T1000 (cell line): ENCODE measurements at regions not wholly inside any gene's neighbourhood (a gene's known extent, or its start where the extent isn't known, plus 50 kb on each side); places are given as distances from the start of the nearest gene placed in this dataset.

Experiments used
- DNase-seq: peaks from one replicate; lab custom pipeline; 2025; ENCODE audit warnings: mixed read lengths; lab: John Stamatoyannopoulos, UW

DNA sequence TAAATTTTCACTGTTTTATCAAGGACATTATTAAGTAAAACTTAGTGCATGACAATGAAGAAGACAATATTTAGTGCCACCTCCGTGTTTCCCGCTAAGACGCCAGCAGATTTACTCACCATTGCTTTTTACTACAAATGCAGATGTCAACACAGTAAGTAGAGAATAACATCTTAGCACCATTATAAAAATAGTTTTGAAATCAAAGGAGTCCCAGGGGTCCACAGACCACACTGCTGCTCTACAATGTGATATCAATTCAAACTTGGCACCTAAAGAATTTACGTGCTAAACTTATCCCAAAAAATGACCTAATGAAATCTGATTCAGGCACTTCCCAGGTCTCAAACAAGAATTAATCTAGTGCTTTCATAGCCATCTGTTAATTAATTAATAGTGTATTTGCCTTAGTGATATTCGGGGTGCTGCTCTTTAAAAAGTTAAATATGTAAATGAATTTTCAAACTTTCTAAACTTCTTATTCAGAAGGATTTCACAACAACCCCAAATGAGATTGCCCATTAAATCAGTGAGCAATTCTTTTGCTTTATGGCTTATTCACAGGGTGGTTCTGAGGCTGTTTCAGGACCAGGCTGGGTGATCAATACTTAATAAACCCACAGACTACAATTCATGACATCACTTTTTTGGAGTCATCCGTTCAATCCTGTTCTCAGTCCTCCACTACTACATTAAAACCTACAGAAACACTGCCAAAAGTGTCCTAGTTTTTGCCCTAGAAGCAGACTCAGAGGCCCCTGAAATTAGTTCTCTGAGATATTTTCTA lies 161.3 kb upstream of the LMNTD1 start:
- DNase-seq: no peak

DNA sequence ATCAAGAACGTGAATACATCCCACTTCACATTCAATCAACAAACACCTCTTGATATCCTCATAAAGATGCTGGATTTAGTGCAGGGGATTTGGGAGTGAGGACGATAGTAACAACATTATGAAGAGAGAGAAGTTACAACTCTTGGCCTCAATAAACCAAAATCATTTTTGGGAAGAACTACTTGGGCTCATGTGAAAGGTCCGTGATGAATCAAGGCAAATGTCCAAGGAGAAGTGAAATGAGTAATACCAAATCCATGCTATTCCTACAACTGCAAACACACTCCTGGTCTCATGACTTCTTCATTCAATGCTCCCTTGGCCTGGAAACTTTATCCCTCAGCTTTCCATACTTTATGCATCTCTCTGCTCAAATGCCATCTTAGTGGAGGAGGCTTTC lies 162.0 kb upstream of the LMNTD1 start:
- DNase-seq: no peak

DNA sequence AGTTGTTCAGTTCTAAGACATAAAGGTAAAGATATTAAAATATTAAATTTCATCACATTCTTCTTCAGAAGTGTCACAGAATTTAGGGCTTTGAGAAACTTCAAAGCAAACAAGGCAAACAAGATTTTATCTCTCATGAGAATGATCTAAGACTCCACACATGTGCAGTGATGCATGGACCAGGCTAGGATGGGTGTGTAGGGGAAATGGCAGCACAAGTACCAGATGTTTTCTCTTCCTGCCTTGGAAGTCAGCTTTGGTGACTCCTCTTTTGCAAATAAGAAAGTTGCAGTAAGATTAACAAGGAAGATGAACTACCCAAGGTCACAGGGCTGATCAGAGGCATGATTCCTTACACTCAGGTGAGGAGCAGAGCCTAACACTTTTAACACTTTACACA lies 163.8 kb upstream of the LMNTD1 start:
- DNase-seq: no peak

DNA sequence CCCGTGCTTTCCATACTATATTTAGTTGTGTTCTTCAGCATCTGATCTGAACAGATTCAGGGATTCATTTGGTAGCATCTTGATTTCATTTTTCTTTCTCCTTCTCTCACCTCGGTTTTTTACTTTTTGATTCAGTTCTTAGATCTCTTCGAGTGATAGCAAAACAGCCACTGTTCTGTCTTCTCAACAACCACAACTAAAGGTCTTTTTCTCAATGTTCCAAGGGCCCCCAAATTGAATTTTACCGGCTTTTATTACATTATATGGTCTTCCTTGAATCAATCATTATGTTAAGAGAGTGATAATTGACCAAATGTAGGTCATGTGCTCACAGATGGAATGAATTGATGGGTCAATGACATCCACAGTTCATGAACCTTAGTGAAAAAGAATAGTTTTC lies 164.5 kb upstream of the LMNTD1 start:
- DNase-seq: no peak

DNA sequence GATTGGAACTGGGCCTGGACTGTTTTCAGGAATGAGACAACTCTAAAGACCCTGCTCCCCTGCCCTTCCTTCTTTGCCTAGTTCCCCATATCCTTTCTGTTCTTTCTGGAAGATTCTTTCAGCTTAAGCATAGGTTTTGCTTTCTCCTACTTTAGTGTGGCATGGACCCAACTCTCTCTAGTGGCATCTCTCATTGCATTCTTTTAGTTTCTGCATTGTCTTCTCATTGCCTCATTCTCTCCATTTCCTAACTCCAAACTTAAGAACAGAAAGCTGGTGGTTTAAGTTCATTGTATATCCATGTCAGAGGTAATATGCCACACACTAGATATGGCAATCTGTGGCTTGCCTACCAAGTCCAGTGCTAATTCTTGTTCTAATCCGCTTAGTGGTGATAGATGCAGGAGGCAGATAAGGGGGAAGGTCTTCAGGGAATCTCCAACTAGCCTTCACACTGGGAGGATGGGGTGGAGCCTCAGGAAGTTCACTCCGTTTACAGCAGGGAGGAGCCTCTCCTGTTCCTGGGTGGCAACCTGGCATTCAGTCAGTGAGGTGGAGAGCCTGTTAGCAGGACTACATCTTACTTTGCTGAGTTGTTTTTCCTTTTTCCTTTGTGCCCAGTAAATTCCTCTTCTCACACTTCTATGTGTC lies 165.1 kb upstream of the LMNTD1 start:
- DNase-seq: no peak

DNA sequence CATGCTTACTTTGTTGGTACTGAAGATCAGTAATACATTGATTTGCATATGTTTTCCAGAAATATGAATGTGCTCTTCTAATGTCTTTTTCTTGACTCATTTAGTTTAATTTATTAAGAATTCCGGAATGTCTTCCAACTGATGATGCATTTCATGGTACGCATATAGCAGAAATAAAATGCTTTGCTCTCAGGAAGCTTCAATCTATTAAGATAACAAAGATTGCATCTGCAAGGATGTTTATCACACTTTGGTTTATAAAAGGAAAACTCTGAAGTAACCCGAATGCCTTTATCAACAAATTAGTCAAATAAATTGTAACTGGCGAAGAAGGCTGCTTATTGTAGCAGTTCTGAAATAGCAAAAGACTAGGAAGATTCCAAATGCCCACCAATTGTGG lies 166.4 kb upstream of the LMNTD1 start:
- no peak for DNase-seq

DNA sequence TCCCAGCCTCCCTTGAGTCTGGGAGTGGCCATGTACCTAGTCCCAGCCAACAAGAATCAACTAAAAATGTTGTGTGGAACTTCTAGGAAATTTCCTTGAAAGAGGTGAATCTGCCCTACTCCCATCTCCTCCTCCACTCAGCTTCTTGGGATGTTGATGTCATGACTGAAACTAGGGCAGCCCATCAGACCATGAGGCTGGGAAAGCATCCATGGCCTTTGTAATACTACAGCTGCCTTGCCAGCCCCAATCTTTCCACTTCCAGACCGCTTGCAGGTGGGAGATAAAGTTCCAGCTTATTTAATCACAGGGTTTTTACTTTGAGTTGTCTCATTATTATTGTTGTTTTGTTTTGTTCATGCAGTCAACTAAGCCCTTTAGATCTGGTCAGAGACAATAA lies 170.3 kb upstream of the LMNTD1 start:
- no peak for DNase-seq

DNA sequence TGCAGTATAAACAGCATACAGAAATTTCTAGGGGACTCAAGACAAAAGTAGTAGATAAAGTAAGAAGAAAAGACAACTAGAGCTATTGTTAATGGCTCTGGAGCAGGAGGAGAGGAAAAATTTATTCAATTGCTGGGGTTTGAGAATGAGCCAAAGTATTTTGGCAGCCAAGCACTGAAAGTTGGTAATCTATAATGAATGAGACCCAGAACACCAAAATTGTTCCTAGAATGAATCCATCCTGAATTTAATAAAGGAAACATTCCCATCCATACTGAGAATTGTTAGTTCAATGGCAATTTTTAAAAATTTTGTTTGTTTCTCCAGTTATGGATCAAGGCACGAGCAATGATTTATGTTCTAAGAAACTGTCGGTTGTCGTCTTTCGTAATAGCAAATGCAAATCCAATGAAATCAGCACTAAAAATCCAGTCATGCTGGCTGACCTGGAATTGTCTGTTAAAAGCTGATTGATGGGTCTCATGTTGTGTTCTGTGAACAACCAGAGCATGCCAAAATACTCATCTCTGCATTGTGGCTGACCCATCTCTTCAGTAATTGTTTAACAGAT lies 170.9 kb upstream of the LMNTD1 start:
- no peak for DNase-seq

DNA sequence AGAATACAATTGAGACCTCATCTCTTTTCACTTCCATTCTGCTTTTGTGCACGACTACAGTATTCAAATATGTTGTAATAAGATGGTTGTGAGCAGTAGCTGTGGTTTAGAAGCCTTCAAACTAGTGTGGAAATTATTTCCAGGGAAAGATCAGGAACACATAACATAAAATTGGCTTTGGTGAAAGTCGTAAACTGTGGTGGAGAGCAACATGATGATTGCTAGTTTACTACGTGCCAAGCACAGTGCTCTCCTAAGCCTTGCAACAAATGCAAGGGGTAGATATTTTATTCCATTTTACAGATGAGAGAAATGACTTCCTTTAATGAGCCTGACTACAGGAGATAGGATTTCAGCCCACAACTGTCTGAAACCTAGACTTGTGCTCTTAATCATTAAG lies 172.4 kb upstream of the LMNTD1 start:
- DNase-seq: no peak

DNA sequence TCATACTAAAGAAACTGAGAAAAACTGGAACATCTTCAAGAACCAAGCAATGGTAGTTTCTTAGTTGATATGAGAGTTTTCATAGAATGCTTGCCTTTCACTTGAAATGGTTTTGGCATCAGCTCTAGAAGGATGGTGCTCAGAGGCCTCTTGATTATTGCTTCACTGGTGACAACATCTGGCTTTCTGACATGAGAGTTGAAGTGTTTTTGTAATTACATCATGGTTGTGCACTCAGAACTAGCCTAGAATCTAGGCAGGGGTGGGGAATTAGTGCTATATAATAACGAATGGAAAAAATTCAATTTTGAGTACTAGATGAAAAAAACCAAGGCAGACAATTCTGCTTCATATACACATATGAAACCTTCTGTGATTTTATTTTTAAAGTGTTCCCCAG lies 172.8 kb upstream of the LMNTD1 start:
- DNase-seq: no peak

DNA sequence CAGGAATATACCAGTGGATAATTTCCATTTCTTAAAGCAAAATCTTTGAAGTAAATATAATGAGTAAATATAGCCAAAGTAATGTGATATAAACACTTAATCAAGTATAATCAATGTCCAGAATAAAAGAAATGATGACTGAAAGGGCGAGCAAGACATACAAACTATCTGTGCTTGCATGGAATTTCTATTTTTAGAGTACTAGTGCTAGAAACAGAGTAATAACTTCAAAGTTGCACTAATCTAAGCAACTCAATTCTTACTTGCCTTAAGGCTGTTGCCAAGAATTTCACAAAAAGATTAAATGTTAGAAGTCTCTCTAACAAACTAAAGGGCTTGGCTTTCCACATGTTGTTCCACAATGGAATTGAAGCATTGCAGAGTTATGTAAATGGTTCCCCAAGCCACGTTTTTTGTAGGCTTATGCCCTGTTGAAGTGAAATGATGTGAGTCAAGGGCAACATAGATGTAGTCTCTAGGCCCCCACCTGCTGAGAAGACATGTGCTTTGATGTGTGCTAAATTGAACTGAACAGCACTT lies 175.0 kb upstream of the LMNTD1 start:
- DNase-seq: no peak

DNA sequence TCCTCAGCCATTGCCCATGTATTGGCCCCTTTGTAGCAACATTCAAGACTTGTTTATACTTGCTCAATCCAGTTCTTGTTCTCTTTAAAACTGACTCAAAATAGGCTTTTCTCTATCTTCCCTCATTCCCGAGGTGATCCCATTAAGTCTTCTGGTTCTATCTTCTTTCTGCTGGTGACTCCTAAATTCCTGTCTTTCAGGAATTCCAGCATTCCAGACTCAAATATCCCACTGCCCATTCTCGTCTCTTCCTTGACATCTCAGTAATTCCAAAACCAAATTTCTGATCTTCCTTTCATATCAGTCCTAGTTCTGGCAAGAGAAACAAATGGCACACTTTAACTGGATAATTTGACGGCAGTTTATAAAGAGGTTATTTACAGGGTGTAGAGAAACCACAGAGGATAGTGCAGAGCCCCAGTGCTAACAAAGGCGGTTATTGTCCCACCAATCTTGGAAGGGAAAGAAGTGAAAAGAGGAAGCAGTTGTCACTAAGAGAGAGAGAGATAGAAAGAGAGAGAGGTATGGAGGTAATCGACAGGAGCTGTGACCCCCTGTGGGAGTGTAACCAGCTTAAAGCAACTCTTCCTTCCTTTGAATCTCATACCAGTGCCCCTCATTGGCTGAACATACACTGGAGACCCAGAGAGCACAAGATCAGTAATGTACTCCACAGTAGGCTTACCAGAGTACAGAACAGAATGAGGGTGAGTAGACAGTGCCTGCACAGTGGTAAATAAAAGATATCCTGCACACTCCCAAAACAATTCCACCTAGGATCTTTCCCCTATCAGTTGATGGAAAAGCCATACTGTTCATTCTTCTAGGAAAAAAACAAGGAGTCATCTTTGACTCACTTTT lies 177.6 kb upstream of the LMNTD1 start:
- DNase-seq: no peak

DNA sequence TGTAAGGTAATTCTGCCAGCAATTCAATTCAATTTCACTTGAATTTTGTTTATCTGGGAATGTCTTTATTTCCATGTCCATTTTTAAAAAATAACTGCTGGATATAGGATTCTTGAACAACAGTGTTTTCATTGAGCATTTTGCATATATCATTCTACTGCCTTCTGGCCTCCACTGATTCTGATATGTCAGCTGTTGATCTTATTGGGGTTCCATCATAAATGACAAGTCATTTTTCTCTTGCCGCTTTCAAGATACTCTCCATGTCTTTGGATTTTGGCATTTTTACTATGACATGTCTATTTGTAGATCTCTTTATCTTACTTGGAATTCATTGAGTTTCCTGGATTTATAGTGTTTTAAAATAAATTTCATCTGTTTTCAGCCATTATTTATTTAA lies 180.5 kb upstream of the LMNTD1 start:
- DNase-seq: no peak

DNA sequence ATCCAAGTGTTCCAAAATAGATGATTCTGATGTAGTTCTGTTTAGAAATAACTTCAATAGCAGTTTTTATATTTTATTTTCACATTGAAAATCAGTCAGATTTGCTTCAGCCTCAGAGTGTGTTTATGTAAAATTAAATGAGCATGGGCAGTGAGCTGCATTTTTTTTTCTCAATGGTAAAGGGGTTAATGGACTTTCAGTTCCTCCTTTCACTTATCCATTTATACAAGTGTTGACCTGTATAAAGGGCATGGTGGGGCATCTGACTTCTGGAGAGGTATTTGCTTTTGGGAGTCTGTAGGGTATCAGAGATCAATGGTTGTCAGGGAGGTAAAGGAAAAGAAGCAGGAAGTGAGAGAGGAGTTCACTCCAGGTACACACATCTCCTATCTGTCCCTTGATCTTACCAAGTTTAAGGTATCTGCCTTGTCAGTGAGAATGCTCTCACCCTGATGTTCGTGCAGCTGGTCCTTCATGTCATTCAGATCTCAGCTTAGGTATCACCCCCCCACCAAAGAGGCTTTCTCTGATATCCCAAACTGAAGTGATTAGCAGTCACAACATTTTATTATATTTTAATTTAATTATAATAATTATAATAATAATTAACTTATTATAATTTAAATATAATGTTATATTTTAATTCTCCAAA lies 181.6 kb upstream of the LMNTD1 start:
- no peak for DNase-seq

DNA sequence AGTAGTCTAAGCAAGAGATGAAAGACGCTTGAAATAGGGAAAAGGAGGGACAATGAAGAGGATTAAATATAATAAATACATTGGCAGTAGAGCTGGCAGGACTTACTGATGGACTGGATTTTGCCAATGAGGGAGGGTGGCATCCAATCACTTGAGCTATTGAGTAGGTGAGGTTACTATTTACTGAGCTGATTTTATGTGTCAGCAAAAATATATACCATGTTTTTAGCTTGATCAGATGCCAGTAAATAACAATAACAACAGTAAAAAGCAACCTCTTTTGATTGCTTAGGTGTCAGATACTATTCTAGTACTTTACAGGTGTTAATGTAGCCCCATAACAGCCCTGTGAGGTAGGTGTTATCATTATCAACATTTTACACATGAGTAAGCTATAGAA lies 187.5 kb upstream of the LMNTD1 start:
- DNase-seq: no peak

DNA sequence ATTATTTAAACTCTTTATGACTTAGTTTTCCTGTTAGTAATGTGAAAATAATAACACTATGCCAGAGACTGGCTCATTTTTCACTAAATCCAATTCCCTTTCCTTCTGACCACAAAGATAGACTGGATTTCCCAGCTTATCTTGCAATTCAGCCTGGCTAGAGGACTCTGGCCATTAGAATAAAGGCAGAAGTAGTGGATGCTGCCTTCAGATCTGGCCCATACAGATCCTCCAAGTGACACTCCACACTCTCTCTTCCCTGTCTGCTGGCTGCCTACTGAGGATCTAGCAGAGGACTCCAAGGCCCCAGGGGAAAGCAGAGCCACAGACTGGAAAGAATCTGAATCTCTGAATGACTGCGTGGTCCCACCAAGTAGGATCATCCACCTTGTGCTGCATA lies 188.8 kb upstream of the LMNTD1 start:
- DNase-seq: no peak

DNA sequence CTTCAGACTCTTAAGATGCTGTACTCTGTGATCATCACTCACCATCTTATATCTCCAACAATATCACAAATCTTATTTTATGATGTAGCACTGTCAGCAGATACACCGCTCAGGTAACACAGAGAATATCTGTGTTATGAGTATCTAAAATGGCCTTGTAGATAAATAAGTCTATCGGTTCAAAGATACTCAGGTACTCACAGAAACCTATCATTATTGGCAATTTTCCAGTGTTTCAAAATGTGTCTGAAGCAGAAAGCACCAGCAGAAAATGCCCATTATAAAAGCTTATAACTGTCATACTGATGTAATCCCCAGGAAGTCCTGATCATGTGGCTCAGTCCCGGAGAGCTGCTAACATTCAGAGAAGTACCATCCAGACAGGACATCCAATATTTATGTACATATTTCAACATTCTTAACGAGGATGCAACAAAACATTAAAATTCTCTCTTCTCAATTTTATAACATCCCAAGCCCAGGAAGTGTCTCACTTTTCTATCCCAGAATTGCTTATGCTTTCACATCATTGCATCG lies 190.7 kb upstream of the LMNTD1 start:
- no peak for DNase-seq

DNA sequence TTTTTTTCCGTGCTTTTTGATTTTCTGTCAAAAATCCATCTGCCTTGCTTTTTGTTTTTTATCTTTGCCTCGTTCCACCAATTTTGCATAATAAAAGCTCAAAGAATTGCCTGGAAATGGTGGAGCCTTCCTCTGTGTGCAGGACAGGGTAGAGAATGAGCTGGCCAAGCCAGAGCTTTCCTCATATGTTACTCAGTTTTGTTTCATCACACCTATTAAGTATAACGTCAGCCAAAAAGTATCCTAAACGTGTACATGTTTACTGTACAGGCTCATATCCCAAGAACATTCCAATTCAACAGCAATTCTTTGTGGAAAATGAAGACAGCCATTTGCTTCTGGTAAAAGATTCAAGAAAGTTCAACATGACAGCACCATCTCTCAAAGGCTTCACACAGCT lies 191.2 kb upstream of the LMNTD1 start:
- DNase-seq: no peak

DNA sequence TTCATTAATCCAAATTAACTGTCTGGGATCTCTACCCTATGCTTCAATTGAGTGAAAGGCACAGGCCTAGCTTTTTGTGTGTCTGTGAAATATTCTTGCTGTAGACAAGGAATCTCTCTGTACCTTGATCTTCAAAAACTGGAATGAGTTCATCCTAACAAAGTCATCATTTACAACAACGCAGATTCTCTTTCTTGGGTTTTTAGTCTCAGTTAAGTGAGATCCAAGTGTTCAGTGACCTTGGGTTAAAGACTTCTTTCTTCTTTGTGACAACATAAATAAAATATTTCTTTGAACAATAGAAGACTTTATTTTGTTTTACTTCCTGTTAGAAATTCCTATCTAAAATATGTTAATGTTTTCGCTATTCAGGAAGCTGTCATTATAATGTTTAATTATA lies 192.2 kb upstream of the LMNTD1 start:
- no peak for DNase-seq

DNA sequence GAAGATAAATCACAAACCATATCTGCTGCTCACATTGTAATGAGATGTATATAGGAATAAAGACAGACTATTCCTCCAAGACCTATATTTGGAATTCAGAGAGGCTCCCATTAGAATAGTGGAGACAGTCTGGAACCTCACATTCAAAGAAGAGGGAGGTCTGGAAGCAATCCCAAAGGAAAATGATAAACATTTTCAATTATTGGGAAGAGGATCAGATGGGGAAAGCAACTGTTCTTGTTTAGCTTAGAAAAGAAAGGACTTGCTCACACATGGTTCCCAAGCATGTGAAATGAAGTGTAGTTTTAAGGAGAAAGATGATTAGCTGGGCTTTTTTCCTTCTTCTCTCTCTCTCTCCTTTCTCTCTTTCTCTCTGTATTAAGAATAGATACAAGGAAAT lies 193.0 kb upstream of the LMNTD1 start:
- DNase-seq: no peak

DNA sequence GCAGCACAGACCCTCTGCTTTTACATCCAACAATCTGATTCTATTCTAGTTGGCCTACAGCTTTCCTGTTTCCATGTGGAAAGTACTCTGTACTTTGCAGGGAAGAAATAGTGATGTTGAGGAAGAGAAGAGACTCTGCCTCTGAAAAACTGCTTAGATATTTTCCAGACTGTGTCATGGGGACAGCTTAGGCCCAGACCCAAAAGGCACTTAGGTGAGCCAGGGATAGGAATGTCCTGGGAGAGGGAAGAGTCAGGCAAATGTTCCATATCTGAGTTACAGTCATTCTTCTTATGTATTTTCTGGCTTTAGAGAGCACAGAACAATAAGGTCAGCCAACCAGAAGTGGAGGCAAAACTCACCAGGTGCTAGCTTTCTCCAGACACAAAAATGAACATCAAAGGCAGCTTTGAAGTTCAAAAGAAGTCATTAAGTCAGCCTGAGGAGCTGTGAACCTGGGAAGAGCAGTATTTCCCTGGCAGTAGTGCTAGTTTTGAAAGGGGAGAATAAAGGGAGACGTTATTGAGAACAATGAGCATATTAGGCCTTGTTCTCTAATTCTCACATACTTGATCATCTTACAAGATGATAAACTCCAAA lies 199.7 kb upstream of the LMNTD1 start:
- DNase-seq: no peak
